ENCODE measurements at regions not wholly inside any gene's neighbourhood (a gene's known extent, or its start where the extent isn't known, plus 50 kb on each side); places are given as distances from the start of the nearest gene placed in this dataset.
A peak's percentile ranks its signal among the peaks of the same experiment; 100 is the strongest.

DNA sequence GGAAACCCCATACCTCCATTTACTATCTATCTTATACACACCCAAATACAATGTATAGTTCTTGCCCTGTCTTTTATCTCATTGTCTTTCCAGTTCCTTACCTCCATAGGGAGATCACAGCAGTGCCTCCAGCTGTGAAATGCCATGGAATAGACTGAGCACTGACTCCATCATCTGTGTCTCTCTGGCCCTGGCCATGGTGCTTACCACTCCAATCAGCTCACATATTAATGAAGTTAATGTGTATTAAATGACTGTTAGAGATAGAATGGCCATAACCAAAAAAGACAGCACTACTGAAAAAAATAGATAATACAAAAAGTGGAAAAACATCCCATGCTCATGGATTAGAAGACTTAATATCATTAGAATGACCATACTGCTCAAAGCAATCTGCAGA, 240.4 kb upstream of the SOX21 start:
- no peak overlapping the region for H3K4me3 ChIP-seq (ENCODE audit: low read length)
- TF ChIP-seq, protein P1, sequence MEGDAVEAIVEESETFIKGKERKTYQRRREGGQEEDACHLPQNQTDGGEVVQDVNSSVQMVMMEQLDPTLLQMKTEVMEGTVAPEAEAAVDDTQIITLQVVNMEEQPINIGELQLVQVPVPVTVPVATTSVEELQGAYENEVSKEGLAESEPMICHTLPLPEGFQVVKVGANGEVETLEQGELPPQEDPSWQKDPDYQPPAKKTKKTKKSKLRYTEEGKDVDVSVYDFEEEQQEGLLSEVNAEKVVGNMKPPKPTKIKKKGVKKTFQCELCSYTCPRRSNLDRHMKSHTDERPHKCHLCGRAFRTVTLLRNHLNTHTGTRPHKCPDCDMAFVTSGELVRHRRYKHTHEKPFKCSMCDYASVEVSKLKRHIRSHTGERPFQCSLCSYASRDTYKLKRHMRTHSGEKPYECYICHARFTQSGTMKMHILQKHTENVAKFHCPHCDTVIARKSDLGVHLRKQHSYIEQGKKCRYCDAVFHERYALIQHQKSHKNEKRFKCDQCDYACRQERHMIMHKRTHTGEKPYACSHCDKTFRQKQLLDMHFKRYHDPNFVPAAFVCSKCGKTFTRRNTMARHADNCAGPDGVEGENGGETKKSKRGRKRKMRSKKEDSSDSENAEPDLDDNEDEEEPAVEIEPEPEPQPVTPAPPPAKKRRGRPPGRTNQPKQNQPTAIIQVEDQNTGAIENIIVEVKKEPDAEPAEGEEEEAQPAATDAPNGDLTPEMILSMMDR (conservative IDR thresholded peaks at IDR 0.05; ENCODE audit: low read length): no peak
- DNase-seq (ENCODE audit: low read depth): no peak

DNA sequence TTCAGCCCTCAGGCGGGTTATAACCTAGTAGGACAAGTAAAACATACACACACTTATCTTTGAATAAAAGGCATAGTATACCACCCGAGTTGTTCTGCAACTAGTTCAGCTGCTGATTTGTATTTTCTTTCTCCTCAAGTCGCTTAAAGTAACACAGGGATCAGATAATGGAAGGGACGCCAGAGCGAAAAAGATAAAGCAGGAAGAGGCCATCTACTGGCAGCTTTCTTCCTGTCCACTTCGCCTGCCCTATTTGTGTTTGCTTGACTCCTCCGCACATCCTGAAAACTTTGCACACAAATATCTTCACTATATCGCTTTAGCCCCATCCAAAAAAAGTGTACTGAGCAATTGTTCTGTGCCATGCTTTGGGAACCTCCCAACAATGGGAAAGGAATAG, 238.0 kb upstream of the SOX21 start:
- DNase-seq (ENCODE audit: low read depth): peak; percentile 11
- TF ChIP-seq, protein P1 (conservative IDR thresholded peaks at IDR 0.05; ENCODE audit: low read length): peak; percentile 29
- H3K4me3 ChIP-seq (ENCODE audit: low read length): no peak overlapping the region

GRCh38 chr13:94947965-94948371, 235.6 kb upstream of the SOX21 start:
- no peak for DNase-seq (ENCODE audit: low read depth)
- H3K4me3 ChIP-seq (ENCODE audit: low read length): no peak overlapping the region
- TF ChIP-seq, protein P1 (conservative IDR thresholded peaks at IDR 0.05; ENCODE audit: low read length): no peak

DNA sequence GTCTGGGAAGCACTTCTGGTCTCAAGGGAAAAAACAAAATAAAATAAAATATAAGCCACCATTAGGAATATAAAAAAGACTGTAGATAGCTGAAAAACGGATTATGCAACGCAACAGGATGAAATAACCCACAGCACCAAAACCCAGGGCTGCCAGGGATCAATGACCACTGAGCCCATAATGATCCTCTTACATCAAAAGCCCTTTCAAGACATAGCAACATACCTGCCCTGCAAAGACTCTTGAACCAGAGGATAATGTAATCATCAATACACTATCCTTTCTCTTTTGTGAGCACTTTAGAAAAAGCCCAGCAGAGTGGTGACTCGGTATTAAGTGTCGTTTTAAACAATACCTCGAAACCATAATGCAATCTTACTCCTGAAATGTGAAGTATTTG, 235.0 kb upstream of the SOX21 start:
- DNase-seq (ENCODE audit: low read depth): no peak
- no peak overlapping the region for H3K4me3 ChIP-seq (ENCODE audit: low read length)
- TF ChIP-seq, protein P1 (conservative IDR thresholded peaks at IDR 0.05; ENCODE audit: low read length): no peak

GRCh38 chr13:94946039-94946438, 233.7 kb upstream of the SOX21 start:
- H3K4me3 ChIP-seq (ENCODE audit: low read length): no peak overlapping the region
- TF ChIP-seq, protein P1 (conservative IDR thresholded peaks at IDR 0.05; ENCODE audit: low read length): no peak
- no peak for DNase-seq (ENCODE audit: low read depth)

DNA sequence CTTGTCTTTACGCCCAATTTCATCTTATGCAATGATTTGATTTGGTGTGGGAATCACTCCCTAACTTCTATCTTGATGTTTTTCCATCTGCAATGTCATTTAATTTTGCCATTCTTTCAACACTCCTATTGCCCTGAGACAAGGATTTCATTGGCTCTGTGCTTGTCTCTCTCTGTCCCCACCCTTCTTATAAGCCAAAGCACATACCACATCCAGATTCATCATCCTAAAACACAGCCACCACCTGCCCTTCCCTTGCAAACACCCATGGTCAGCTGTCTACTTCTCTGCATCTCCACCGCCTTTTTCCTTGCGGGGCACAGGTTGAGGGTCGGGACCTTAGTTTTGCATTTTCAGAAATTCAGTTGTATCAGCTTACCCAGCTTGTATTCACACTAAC, 225.8 kb upstream of the SOX21 start:
- H3K4me3 ChIP-seq (ENCODE audit: low read length): no peak overlapping the region
- TF ChIP-seq, protein P1 (conservative IDR thresholded peaks at IDR 0.05; ENCODE audit: low read length): no peak
- DNase-seq (ENCODE audit: low read depth): no peak

DNA sequence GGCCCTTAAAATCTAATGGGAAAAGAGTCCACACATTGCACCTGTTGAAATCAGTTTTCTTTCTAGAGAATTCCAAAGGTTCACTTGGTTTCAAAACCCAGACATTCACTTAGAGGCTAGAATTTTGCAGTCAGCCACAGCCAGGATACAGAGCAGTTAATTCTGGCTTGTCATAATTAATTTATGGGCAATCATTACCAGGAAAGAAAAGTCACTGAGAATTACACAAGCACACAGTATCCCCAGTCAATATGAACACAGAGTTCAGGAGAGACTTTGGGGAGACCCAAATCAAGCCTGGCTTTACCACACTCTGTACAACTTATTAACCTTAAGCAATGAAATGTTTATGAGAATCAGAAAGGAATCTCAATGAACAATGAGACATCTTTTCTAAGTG, 224.3 kb upstream of the SOX21 start:
- no peak for DNase-seq (ENCODE audit: low read depth)
- TF ChIP-seq, protein P1 (conservative IDR thresholded peaks at IDR 0.05; ENCODE audit: low read length): no peak
- no peak overlapping the region for H3K4me3 ChIP-seq (ENCODE audit: low read length)
